ENCODE measurements at regions not wholly inside any gene's neighbourhood (a gene's known extent, or its start where the extent isn't known, plus 50 kb on each side); places are given as distances from the start of the nearest gene placed in this dataset.

GRCh38 chr2:162925595-162925994 is 87.0 kb upstream of the KCNH7 start:
- TF ChIP-seq CTCF (conservative IDR thresholded peaks at IDR 0.05; ENCODE audit: low read length) (no peak), EZH2phosphoT487 (IDR thresholded peaks at IDR 0.05; ENCODE audit: borderline replicate concordance) (no peak)
